22Rv1 (cell line): ENCODE measurements at regions not wholly inside any gene's neighbourhood (a gene's known extent, or its start where the extent isn't known, plus 50 kb on each side); places are given as distances from the start of the nearest gene placed in this dataset.

Experiments
- ZFX ChIP-seq: fragments of 450-650 bp; IDR thresholded peaks from 2 replicates; pipeline ENCODE4 v1.6.1; 2017; ENCODE audit warnings: antibody characterized with exemption, borderline replicate concordance
- TF ChIP-seq, protein P1 (sequence below): fragments of 450-650 bp; IDR thresholded peaks from 2 replicates; pipeline ENCODE4 v1.5.1; 2017; ENCODE audit warnings: mild to moderate bottlenecking

DNA sequence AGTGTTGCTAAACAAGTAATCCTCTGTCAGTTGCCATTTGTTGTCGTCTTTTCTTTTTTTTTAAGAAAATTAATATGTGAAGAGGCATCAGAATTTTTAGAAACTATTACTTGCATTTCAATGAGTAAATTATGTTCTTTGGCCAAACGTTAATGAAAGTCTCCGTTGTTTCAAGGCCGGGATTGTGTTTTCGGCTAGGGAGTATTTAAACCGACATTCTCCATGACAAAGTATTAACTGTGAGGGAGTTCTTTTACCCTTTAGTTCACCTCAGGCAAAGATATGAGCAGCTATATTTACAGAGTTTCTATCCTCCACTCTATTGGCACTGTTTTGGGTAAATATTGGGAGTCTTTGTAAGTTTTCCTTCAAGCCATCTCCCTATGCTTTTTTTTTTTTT is 668.9 kb downstream of the METTL15 start:
- TF ChIP-seq, protein P1, sequence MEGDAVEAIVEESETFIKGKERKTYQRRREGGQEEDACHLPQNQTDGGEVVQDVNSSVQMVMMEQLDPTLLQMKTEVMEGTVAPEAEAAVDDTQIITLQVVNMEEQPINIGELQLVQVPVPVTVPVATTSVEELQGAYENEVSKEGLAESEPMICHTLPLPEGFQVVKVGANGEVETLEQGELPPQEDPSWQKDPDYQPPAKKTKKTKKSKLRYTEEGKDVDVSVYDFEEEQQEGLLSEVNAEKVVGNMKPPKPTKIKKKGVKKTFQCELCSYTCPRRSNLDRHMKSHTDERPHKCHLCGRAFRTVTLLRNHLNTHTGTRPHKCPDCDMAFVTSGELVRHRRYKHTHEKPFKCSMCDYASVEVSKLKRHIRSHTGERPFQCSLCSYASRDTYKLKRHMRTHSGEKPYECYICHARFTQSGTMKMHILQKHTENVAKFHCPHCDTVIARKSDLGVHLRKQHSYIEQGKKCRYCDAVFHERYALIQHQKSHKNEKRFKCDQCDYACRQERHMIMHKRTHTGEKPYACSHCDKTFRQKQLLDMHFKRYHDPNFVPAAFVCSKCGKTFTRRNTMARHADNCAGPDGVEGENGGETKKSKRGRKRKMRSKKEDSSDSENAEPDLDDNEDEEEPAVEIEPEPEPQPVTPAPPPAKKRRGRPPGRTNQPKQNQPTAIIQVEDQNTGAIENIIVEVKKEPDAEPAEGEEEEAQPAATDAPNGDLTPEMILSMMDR = no peak
- no peak for TF ChIP-seq ZFX
